GM19351 (cell line): ENCODE measurements at regions not wholly inside any gene's neighbourhood (a gene's known extent, or its start where the extent isn't known, plus 50 kb on each side); places are given as distances from the start of the nearest gene placed in this dataset.
A peak's percentile ranks its signal among the peaks of the same experiment; 100 is the strongest.

Source experiments
- ATAC-seq: cut with Tn5 transposase; IDR thresholded peaks from one replicate; pipeline ENCODE4 v1.9.1; 2021; ENCODE audit warnings: mild to moderate bottlenecking, moderate library complexity; ENCODE audit not compliant: unreplicated experiment

- no peak for ATAC-seq
These were observed 105.8 kb downstream of the ICOS start for GRCh38 chr2:204042401-204042800.

GRCh38 chr2:204046145-204046544, 109.6 kb downstream of the ICOS start:
- peak; percentile 69 for ATAC-seq

- ATAC-seq = peak; percentile 93
These were observed 113.1 kb downstream of the ICOS start for GRCh38 chr2:204049635-204050034.

- no peak for ATAC-seq
These were observed 114.1 kb downstream of the ICOS start for GRCh38 chr2:204050681-204051080.

GRCh38 chr2:204051476-204051875, 114.9 kb downstream of the ICOS start:
- ATAC-seq = no peak

- ATAC-seq = no peak
These were observed 115.5 kb downstream of the ICOS start for GRCh38 chr2:204051984-204052556.

GRCh38 chr2:204059016-204059415, 122.5 kb downstream of the ICOS start:
- no peak for ATAC-seq

GRCh38 chr2:204060841-204061240, 124.3 kb downstream of the ICOS start:
- ATAC-seq = no peak

GRCh38 chr2:204061241-204061640, 124.7 kb downstream of the ICOS start:
- no peak for ATAC-seq

GRCh38 chr2:204064119-204064518, 127.6 kb downstream of the ICOS start:
- ATAC-seq = no peak

GRCh38 chr2:204065566-204065965, 129.0 kb downstream of the ICOS start:
- ATAC-seq = no peak

- no peak for ATAC-seq
These were observed 129.5 kb downstream of the ICOS start for GRCh38 chr2:204066051-204066450.

- ATAC-seq = no peak
These were observed 133.2 kb downstream of the ICOS start for GRCh38 chr2:204069804-204070203.

- ATAC-seq = peak; percentile 83
These were observed 136.1 kb downstream of the ICOS start for GRCh38 chr2:204072443-204073324.

- no peak for ATAC-seq
These were observed 137.9 kb downstream of the ICOS start for GRCh38 chr2:204074456-204074855.

- no peak for ATAC-seq
These were observed 141.6 kb downstream of the ICOS start for GRCh38 chr2:204078003-204078698.

- no peak for ATAC-seq
These were observed 145.2 kb downstream of the ICOS start for GRCh38 chr2:204081487-204082425.

- no peak for ATAC-seq
These were observed 149.6 kb downstream of the ICOS start for GRCh38 chr2:204086167-204086566.

- no peak for ATAC-seq
These were observed 152.5 kb downstream of the ICOS start for GRCh38 chr2:204089105-204089504.

- ATAC-seq = no peak
These were observed 153.0 kb downstream of the ICOS start for GRCh38 chr2:204089574-204089973.

- no peak for ATAC-seq
These were observed 153.5 kb downstream of the ICOS start for GRCh38 chr2:204090021-204090420.
